Spleen (tissue), 7 donors: ENCODE measurements at regions not wholly inside any gene's neighbourhood (a gene's known extent, or its start where the extent isn't known, plus 50 kb on each side); places are given as distances from the start of the nearest gene placed in this dataset.

Source experiments
- POLR2A ChIP-seq, 3 donors: fragments of 450-650 bp; IDR thresholded peaks; one replicate each; pipeline ENCODE4 v1.5.1; 2017; ENCODE audit warnings: antibody characterized with exemption in 3 of 3, mild to moderate bottlenecking in 1 of 3
- POLR2AphosphoS5 ChIP-seq, 3 donors: sonication (generic); formaldehyde crosslinking; IDR thresholded peaks; one replicate each; pipeline ENCODE4 v1.5.1; 2017; ENCODE audit warnings: antibody characterized with exemption in 3 of 3
- TF ChIP-seq, protein P1 (sequence below), 11 experiments: fragments of 200-600 bp in 7 of 11; fragments of 450-650 bp in 4 of 11; sonication (generic) in 4 of 11; IDR thresholded peaks in 8 of 11; conservative IDR thresholded peaks in 3 of 11; 1 replicate in 7 of 11; 2 replicates in 4 of 11; pipeline versions ENCODE4 v1.4.0 to v1.8.0; 2016 to 2021; ENCODE audit warnings: antibody characterized with exemption in 11 of 11, inconsistent platforms in 4 of 11, mild to moderate bottlenecking in 1 of 11
- donor health status: DM: no; HTN: no; CAD: no; lungs with moderate emphysema.
- donor health status: DM: no; HTN: no; CAD: no.
- donor health status: DM: no; HTN: no; CAD: no.

- TF ChIP-seq, protein P1, sequence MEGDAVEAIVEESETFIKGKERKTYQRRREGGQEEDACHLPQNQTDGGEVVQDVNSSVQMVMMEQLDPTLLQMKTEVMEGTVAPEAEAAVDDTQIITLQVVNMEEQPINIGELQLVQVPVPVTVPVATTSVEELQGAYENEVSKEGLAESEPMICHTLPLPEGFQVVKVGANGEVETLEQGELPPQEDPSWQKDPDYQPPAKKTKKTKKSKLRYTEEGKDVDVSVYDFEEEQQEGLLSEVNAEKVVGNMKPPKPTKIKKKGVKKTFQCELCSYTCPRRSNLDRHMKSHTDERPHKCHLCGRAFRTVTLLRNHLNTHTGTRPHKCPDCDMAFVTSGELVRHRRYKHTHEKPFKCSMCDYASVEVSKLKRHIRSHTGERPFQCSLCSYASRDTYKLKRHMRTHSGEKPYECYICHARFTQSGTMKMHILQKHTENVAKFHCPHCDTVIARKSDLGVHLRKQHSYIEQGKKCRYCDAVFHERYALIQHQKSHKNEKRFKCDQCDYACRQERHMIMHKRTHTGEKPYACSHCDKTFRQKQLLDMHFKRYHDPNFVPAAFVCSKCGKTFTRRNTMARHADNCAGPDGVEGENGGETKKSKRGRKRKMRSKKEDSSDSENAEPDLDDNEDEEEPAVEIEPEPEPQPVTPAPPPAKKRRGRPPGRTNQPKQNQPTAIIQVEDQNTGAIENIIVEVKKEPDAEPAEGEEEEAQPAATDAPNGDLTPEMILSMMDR (IDR thresholded peaks at IDR 0.05 in 8 of 11, conservative IDR thresholded peaks at IDR 0.05 in 3 of 11), result no peak
- TF ChIP-seq POLR2AphosphoS5 (IDR thresholded peaks at IDR 0.05) (no peak), POLR2A (IDR thresholded peaks at IDR 0.05) (no peak)
These were observed 177.6 kb downstream of the CPE start for GRCh38 chr4:165556383-165556782.
